ENCODE measurements at regions not wholly inside any gene's neighbourhood (a gene's known extent, or its start where the extent isn't known, plus 50 kb on each side); places are given as distances from the start of the nearest gene placed in this dataset.

DNA sequence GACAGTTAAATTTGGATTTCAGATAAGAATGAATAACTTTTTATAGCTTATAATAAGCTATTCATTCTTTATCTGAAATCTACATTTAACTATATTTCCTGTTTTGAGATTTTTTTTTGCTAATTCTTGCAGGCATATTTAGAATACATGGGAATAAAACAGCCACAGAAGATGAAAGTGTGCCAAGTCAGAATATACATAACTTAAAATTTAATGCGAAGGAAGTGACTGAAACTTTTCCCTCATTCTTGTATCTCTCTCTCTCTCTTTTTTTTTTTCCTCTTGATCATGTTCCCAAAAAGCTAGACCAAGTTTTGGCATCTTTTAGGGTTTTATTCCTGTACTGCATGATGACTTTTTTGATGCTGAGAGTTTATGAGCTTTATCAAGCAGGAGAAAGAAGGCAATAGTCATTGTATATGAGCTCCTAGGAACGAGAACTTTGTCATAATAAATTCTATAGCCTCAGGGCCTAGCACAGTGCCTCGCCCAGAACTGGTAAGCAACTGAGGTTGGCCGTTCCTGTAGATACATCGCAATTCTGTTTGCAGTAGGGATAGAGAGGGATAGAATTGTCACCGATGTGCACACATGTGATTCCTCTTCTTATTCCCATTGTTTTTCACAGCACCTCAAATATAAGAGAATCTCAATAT is 205.2 kb downstream of the MYLK4 start:
- TF ChIP-seq, protein P1, sequence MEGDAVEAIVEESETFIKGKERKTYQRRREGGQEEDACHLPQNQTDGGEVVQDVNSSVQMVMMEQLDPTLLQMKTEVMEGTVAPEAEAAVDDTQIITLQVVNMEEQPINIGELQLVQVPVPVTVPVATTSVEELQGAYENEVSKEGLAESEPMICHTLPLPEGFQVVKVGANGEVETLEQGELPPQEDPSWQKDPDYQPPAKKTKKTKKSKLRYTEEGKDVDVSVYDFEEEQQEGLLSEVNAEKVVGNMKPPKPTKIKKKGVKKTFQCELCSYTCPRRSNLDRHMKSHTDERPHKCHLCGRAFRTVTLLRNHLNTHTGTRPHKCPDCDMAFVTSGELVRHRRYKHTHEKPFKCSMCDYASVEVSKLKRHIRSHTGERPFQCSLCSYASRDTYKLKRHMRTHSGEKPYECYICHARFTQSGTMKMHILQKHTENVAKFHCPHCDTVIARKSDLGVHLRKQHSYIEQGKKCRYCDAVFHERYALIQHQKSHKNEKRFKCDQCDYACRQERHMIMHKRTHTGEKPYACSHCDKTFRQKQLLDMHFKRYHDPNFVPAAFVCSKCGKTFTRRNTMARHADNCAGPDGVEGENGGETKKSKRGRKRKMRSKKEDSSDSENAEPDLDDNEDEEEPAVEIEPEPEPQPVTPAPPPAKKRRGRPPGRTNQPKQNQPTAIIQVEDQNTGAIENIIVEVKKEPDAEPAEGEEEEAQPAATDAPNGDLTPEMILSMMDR (conservative IDR thresholded peaks at IDR 0.05), result no peak
- no peak for TF ChIP-seq EZH2 (IDR thresholded peaks at IDR 0.05; ENCODE audit: low read depth)
